PC-9 (cell line): ENCODE measurements at regions not wholly inside any gene's neighbourhood (a gene's known extent, or its start where the extent isn't known, plus 50 kb on each side); places are given as distances from the start of the nearest gene placed in this dataset.
A peak's percentile ranks its signal among the peaks of the same experiment; 100 is the strongest.

Source experiments
- EZH2 ChIP-seq: fragments of 200-600 bp; sonication (generic); IDR thresholded peaks from 2 replicates; pipeline ENCODE4 v1.8.0; 2017; ENCODE audit warnings: antibody characterized with exemption, low read depth
- TF ChIP-seq, protein P1 (sequence below): fragments of 200-600 bp; sonication (generic); conservative IDR thresholded peaks from 2 replicates; pipeline ENCODE4 v1.6.1; 2017; ENCODE audit warnings: mixed run types, antibody characterized with exemption, mild to moderate bottlenecking, moderate library complexity

- TF ChIP-seq, protein P1, sequence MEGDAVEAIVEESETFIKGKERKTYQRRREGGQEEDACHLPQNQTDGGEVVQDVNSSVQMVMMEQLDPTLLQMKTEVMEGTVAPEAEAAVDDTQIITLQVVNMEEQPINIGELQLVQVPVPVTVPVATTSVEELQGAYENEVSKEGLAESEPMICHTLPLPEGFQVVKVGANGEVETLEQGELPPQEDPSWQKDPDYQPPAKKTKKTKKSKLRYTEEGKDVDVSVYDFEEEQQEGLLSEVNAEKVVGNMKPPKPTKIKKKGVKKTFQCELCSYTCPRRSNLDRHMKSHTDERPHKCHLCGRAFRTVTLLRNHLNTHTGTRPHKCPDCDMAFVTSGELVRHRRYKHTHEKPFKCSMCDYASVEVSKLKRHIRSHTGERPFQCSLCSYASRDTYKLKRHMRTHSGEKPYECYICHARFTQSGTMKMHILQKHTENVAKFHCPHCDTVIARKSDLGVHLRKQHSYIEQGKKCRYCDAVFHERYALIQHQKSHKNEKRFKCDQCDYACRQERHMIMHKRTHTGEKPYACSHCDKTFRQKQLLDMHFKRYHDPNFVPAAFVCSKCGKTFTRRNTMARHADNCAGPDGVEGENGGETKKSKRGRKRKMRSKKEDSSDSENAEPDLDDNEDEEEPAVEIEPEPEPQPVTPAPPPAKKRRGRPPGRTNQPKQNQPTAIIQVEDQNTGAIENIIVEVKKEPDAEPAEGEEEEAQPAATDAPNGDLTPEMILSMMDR, result peak; percentile 97
- no peak for TF ChIP-seq EZH2
These were observed 72.8 kb downstream of the S1PR1 start for GRCh38 chr1:101309334-101310311.
